GM13976 (cell line): ENCODE measurements at regions not wholly inside any gene's neighbourhood (a gene's known extent, or its start where the extent isn't known, plus 50 kb on each side); places are given as distances from the start of the nearest gene placed in this dataset.
"Not testable (repeated sequence)": the region's sequence is repeated elsewhere in the genome, so short reads cannot be mapped to it uniquely, and the experiment has no call there.

Experiments used
- DNase-seq: peaks from one replicate; pipeline ENCODE4 v3.0.0; 2012; ENCODE audit warnings: low spot score
- in situ Hi-C: fragments of 300-500 bp; cut with MboI; formaldehyde crosslinking; loops from one replicate; pipeline ENCODE4 v1.12.0; 2022; ENCODE audit warnings: low sequenced_read_pairs, mixed read lengths, inconsistent platforms; ENCODE audit not compliant: unreplicated experiment
- TF ChIP-seq, protein P1 (sequence below): IDR thresholded peaks from 2 replicates; pipeline ENCODE4 v1.5.1; 2012; ENCODE audit warnings: borderline replicate concordance, mild to moderate bottlenecking; ENCODE audit not compliant: insufficient read depth; ENCODE audit errors: extremely low read depth, missing control alignments, control extremely low read depth

DNA sequence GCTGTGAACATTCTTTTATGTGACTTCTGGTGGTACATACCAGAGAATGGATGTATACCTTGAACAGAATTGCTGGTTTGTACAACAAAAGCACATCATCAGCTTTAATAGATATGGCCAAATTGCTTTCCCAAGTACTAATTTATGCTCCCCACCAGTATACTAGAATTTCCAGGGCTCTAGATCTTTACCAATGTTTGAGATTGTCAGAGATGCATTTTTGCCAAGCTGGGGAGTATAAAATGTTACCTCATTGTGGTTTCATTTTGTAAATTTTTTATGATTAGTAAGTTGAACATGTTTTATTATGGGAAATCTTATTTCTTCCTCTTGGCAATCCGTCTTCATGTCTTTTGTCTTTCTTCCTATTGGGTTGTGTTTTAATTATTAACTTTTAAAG is 179.9 kb upstream of the TMEM106B start:
- in situ Hi-C loops = no loop called here
- TF ChIP-seq, protein P1, sequence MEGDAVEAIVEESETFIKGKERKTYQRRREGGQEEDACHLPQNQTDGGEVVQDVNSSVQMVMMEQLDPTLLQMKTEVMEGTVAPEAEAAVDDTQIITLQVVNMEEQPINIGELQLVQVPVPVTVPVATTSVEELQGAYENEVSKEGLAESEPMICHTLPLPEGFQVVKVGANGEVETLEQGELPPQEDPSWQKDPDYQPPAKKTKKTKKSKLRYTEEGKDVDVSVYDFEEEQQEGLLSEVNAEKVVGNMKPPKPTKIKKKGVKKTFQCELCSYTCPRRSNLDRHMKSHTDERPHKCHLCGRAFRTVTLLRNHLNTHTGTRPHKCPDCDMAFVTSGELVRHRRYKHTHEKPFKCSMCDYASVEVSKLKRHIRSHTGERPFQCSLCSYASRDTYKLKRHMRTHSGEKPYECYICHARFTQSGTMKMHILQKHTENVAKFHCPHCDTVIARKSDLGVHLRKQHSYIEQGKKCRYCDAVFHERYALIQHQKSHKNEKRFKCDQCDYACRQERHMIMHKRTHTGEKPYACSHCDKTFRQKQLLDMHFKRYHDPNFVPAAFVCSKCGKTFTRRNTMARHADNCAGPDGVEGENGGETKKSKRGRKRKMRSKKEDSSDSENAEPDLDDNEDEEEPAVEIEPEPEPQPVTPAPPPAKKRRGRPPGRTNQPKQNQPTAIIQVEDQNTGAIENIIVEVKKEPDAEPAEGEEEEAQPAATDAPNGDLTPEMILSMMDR = no peak
- DNase-seq = no peak

DNA sequence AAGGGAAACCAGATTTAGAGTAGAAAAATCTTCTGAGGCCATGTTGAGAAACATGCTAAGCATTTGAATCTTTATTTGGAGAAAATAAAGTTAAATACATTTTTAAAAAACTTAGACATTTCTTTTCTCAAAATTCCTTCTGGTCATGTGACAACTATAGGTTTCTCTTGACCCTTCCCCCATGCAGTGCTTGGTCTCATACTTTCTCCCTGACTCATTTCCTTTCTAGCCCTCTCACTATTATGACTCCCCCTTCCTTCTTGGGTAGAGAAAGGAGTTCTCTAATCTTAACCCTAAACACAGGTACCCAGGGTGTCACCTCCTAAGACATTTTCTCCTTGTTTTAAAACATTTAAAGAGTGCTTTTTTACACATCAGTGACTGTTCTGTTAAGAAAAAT is 179.5 kb upstream of the TMEM106B start:
- TF ChIP-seq, protein P1 = no peak
- no peak for DNase-seq
- in situ Hi-C loops = no loop called here

DNA sequence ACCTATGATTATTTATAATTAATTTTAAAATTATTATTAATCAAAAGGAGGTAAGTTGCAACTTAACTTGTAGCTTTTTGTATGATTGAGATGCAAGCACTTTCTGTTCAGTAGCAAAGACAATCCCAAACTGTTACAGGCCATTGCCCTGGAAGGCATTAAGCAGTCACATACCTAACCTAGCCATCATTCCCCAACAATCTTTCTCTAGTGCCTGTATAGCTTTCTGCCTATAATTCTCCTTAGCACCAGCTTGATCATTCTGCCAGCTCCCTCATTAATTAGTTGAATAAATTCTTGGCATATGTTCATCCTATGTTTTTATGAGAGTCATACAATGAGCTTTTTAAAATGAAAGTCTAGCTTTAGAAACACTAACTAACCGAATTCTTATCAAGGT is 178.9 kb upstream of the TMEM106B start:
- TF ChIP-seq, protein P1 = no peak
- in situ Hi-C loops = no loop called here
- DNase-seq = no peak

DNA sequence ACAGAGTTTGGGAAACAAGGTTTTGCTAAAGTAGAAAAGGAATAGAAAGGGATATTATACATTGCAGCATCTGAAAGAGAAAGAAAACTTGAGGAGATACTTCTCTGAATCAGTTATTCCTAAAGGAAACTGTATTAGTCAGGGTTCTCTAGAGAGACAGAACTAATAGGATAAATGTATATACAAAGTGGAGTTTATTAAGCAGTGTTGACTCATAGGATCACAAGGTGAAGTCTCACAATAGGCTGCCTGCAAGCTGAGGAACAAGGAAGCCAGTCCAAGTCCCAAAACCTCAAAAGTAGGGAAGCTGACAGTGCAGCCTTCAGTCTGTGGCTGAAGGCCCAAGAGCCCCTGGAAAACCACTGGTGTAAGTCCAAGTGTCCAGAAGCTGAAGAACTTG is 167.6 kb upstream of the TMEM106B start:
- in situ Hi-C loops, DNase-seq: not testable (repeated sequence)

DNA sequence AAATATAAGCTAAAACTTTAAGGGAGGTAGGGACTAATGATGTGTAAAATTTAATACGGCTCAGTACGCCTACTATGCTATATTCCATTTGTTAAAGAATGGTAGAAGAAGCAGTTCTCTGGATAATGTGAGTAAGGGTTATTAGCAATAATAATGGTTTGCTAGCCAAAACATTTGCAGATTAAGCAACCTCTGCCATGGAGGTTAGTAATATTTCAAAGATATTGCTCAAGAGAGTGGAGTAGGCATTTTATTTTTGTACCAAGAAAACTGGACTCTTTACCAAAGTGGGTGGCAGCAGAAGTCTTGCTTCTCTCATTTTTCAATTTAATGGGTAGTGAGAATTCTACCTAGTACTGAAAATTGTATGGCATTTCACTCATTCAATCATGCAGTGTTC is 158.9 kb upstream of the TMEM106B start:
- no peak for DNase-seq
- TF ChIP-seq, protein P1 = no peak
- in situ Hi-C loops = loop anchor here (25.0 kb wide), 1 partner anchor 435 kb away; no protein-coding TSS in a partner anchor

DNA sequence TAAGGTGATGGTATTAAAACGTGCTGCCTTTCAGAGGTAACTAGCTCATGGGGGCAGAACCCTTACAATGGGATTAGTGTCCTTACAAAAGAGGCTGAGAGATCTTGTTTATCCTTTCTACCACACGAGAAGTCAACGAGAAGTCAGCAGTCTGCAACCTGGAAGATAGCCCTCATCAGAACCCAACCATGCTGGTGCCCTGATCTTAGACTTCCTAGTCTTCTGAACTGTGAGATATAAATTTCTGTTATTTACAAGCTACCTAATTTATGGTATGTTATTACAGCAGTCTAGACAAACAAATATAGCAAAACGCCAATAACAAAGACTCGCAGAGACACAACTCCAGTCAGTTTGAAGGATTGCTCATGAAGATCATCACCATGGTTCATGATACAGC is 157.5 kb upstream of the TMEM106B start:
- in situ Hi-C loops = loop anchor here (25.0 kb wide), 1 partner anchor 434 kb away; no protein-coding TSS in a partner anchor
- no peak for DNase-seq
- TF ChIP-seq, protein P1 = no peak

DNA sequence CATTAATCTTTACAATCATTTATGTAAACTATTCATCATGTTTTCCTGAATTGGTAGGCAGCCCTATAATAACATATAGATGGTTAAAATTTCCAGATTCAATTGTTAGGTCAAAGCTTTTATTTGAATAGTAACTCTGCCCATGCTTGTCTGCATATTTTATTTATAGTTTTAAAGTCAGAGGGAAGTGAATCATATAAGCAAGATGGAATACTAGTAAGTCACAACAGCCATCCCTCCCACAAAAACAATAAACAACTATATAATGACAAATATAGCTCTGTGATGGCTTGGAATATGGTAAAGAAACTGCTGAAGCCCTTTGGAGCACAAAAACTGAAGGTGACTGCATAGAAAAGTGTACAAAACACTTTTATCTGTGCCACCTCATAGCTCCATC is 156.3 kb upstream of the TMEM106B start:
- TF ChIP-seq, protein P1 = no peak
- no peak for DNase-seq
- in situ Hi-C loops = loop anchor here (25.0 kb wide), 1 partner anchor 432 kb away; no protein-coding TSS in a partner anchor

DNA sequence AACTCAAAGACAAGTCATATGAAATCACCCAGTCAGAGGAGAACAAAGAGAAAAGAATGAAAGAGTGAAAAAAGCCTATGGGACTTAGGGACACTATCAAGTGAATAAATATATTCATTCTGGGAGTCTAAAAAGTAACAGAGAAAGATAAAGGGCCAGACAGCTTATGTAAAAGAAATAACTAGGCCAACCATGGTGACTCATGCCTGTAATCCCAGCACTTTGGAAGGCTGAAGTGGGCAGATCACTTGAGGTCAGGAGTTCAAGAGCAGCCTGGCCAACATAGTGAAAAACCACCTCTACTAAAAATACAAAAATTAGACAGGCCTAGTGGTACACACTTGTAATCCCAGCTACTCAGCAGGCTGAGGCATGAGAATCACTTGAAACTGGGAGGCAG is 154.7 kb upstream of the TMEM106B start:
- DNase-seq = no peak
- in situ Hi-C loops = loop anchor here (25.0 kb wide), 1 partner anchor 431 kb away; no protein-coding TSS in a partner anchor
- TF ChIP-seq, protein P1 = no peak
